SK-N-MC (cell line): ENCODE measurements at regions not wholly inside any gene's neighbourhood (a gene's known extent, or its start where the extent isn't known, plus 50 kb on each side); places are given as distances from the start of the nearest gene placed in this dataset.
A peak's percentile ranks its signal among the peaks of the same experiment; 100 is the strongest.

Experiments
- DNase-seq: peaks from one replicate; pipeline ENCODE4 v3.0.0-alpha.2; 2011; ENCODE audit warnings: low read depth, low spot score
- H3K27ac ChIP-seq: fragments of 200-600 bp; sonication (generic); 2 replicates; pipeline ENCODE4 v1.5.1; 2016; ENCODE audit warnings: mixed run types
- H3K36me3 ChIP-seq: fragments of 200-600 bp; sonication (generic); 2 replicates; pipeline ENCODE4 v1.6.1; 2017; ENCODE audit warnings: antibody characterized with exemption, low read length, mixed read lengths; ENCODE audit not compliant: insufficient read depth
- H3K4me3 ChIP-seq: fragments of 200-600 bp; sonication (generic); 2 replicates; pipeline ENCODE4 v1.5.1; 2016
- H3K9ac ChIP-seq: fragments of 200-600 bp; sonication (generic); 2 replicates; pipeline ENCODE4 v1.8.0; 2017; ENCODE audit warnings: mixed run types, mixed read lengths; ENCODE audit not compliant: insufficient read length
- H3K9me3 ChIP-seq: fragments of 200-600 bp; sonication (generic); 2 replicates; pipeline ENCODE4 v1.6.1; 2017; ENCODE audit warnings: low read depth, mild to moderate bottlenecking, antibody characterized with exemption, low read length, moderate library complexity, mixed read lengths
- EZH2 ChIP-seq: fragments of 200-600 bp; sonication (generic); IDR thresholded peaks from one replicate; pipeline ENCODE4 v1.6.1; 2017; ENCODE audit warnings: antibody characterized with exemption
- FOXP2 ChIP-seq: optimal IDR thresholded peaks from 2 replicates; pipeline ENCODE3; 2011; ENCODE audit warnings: mild to moderate bottlenecking, moderate library complexity; ENCODE audit not compliant: insufficient read depth; ENCODE audit errors: extremely low read length, control extremely low read depth
- POLR2AphosphoS5 ChIP-seq: IDR thresholded peaks from 2 replicates; pipeline ENCODE4 v1.6.1; 2012; ENCODE audit warnings: mild to moderate bottlenecking, low read depth, low read length, borderline replicate concordance

GRCh38 chr10:60522617-60523016, 132.9 kb upstream of the ANK3 start:
- DNase-seq, result no peak
- Histone ChIP-seq H3K9ac (no peak overlapping the region), H3K9me3 (no peaks in the 10 kb centered on the region), H3K4me3 (no peak overlapping the region), H3K36me3 (no peaks in the 10 kb centered on the region), H3K27ac (peak overlapping the region; percentile 57; the same call in 1 of the 2 replicates)
- TF ChIP-seq EZH2 (no peak), POLR2AphosphoS5 (no peak), FOXP2 (no peak)

DNA sequence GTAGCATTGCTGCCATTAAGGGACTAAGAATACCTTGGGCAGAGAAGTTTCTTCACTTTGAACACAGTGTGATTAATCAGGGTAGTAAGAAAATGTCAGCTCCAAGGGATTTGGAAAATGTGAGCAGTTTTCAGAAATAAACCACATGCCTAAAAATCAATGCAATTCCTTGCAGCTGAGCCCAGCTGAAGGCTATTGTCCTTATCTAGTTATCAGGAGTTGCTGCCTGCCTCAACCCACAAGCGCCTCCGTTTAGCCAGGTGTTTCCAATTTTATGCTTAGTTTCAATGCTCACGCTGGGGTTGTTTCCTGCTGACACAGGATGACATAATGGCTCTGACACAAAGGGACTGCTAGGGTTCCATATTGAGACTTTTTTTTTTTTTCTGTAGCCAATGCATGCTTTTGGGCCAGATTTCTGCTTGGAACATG, 132.3 kb upstream of the ANK3 start:
- TF ChIP-seq FOXP2 (no peak), EZH2 (no peak), POLR2AphosphoS5 (no peak)
- no peaks in the 10 kb centered on the region for H3K9me3 ChIP-seq
- peak; percentile 12 for DNase-seq
- no peak overlapping the region for H3K9ac ChIP-seq
- H3K27ac ChIP-seq, result peak overlapping the region; percentile 57; the same call in 1 of the 2 replicates
- H3K36me3 ChIP-seq, result no peaks in the 10 kb centered on the region
- no peak overlapping the region for H3K4me3 ChIP-seq

DNA sequence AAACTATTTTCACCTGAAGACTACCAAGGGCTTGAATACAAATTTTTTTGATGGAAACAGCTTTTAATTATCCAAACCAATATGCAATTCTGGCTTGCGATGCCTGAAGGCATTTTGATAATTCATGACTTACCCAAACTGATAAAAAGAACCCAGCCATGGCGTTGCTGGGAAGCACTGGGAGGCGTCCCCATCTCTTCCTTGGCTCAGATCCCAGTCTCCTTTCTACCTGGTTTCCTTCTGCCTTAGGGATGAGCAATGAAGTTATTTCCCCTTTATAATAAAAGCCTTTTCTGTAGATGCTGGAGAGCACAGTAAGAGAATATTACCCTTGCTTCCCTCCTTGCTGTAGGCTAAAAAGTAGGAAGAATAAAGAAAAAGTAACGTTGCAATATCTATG, 129.1 kb upstream of the ANK3 start:
- TF ChIP-seq FOXP2 (no peak), POLR2AphosphoS5 (no peak), EZH2 (no peak)
- H3K4me3 ChIP-seq, result no peak overlapping the region
- H3K27ac ChIP-seq, result no peak overlapping the region
- no peaks in the 10 kb centered on the region for H3K9me3 ChIP-seq
- H3K36me3 ChIP-seq, result no peaks in the 10 kb centered on the region
- H3K9ac ChIP-seq, result no peak overlapping the region
- DNase-seq, result peak; percentile 20

GRCh38 chr10:60517805-60518204, 128.1 kb upstream of the ANK3 start:
- Histone ChIP-seq H3K27ac (no peak overlapping the region), H3K9me3 (no peaks in the 10 kb centered on the region), H3K9ac (no peak overlapping the region), H3K4me3 (no peak overlapping the region), H3K36me3 (no peaks in the 10 kb centered on the region)
- DNase-seq, result no peak
- TF ChIP-seq FOXP2 (no peak), EZH2 (no peak), POLR2AphosphoS5 (no peak)

- no peak overlapping the region for H3K4me3 ChIP-seq
- H3K27ac ChIP-seq, result no peak overlapping the region
- H3K9ac ChIP-seq, result no peak overlapping the region
- DNase-seq, result no peak
- H3K36me3 ChIP-seq, result no peaks in the 10 kb centered on the region
- H3K9me3 ChIP-seq, result no peaks in the 10 kb centered on the region
- TF ChIP-seq POLR2AphosphoS5 (no peak), EZH2 (no peak)
Observed at GRCh38 chr10:60513281-60513680, 123.6 kb upstream of the ANK3 start.

DNA sequence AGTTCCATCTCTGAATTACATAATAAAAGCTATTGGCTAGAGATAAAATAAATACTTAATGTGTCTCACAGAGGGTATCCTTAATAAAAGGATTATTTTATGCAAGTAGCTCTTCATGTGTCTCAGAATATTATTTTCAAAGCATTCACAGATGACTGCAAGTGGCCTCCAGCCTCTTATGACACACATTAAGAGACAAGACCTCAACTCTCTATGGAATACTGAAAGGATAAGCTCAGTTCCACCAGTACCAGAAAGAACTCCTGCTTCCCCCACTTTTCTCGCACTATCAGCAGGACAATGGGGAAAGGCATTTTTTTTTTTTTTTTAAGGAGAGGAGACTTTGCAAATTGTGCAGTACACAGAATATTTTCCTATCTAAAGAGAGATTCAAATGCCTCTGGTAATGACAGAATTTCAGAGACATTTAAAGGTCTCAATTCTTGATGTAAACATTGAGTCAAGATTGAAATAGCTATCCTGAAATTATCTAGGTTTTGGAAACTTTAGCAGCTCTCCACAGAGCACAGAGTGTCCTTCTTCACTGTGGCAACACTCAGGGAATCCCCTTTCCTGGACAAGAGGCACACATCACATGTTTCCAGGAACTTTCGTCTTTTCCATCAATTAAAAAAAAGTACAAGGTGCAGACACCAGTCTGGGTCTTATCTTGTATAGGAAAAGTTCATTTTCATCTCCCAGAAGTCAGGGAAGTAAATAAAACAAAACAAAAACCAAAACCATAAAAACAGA, 122.0 kb upstream of the ANK3 start:
- TF ChIP-seq POLR2AphosphoS5 (no peak), EZH2 (no peak), FOXP2 (no peak)
- DNase-seq, result no peak
- H3K27ac ChIP-seq, result no peak overlapping the region

DNA sequence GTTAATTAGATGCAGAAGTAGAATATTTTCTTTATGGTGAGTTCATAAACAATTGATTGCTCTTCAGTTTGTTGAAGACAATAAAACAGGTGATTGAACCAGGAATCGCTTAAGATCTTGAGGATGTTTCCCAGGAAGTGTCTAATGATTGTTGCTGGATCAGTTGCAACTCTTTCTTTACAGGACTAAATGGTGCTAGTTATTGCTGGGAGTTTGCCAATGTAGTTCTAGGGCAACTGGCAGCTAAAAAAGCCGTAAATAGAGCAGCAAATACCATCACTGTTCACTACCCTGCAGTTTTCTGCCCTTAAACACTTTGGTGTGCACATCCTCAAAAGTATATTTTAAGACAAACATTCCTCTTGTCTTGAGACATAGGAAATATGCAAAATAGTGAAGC, 119.2 kb upstream of the ANK3 start:
- Histone ChIP-seq H3K36me3 (no peaks in the 10 kb centered on the region), H3K4me3 (no peak overlapping the region), H3K27ac (no peak overlapping the region), H3K9me3 (no peaks in the 10 kb centered on the region), H3K9ac (no peak overlapping the region)
- TF ChIP-seq EZH2 (no peak), FOXP2 (no peak), POLR2AphosphoS5 (no peak)
- no peak for DNase-seq

More for the DNA sequence above, 122.0 kb upstream of the ANK3 start:
- H3K4me3 ChIP-seq, result no peak overlapping the region
- no peaks in the 10 kb centered on the region for H3K36me3 ChIP-seq
- no peak overlapping the region for H3K9ac ChIP-seq
- H3K9me3 ChIP-seq, result no peaks in the 10 kb centered on the region

DNA sequence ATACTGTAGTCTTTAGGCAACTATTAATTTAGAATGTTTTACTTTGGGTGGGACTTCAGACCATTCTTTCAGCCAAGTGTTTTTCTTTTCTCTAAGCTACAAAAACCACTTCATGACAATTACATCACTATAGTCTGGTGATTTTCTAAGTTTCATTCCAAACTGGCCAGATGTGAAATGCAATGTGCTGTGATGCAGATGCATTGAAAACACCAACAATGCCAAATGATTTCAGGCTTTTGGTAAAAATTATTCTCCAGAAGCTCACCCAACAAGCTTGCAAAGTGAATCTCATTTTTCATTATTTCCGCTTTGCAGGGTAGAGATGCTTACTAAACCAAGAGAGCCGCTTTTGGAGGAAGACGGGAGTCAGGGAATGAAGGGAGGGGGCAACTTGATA, 118.4 kb upstream of the ANK3 start:
- DNase-seq, result no peak
- Histone ChIP-seq H3K36me3 (no peaks in the 10 kb centered on the region), H3K27ac (no peak overlapping the region), H3K4me3 (no peak overlapping the region), H3K9ac (no peak overlapping the region), H3K9me3 (no peaks in the 10 kb centered on the region)
- TF ChIP-seq POLR2AphosphoS5 (no peak), EZH2 (no peak), FOXP2 (no peak)

DNA sequence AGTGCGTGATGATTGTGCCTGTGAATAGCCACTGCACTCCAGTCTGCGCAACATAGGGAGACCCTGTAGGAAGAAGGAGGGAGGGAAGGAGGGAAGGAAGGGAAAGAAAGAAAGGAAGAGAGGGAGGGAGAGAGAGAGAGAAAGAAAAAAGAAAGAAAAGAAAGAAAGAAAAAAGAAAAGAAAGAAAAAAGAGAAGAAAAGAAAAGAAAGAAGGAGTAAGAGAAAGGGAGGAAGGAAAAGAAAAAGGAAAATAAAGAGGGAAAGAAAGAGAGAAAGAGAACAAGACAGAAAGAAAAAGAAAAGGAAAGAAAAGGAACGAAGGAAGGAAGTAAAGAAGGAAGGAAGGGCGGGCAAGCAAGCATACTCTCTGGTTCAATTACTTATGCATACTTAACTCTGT, 112.9 kb upstream of the ANK3 start:
- Histone ChIP-seq H3K9ac (no peak overlapping the region), H3K4me3 (no peak overlapping the region), H3K9me3 (no peaks in the 10 kb centered on the region), H3K27ac (no peak overlapping the region), H3K36me3 (no peaks in the 10 kb centered on the region)
- DNase-seq, result no peak
- TF ChIP-seq FOXP2, result no peak
- TF ChIP-seq POLR2AphosphoS5, result no peak
- TF ChIP-seq EZH2, result no peak
